Spleen (tissue), 7 donors: ENCODE measurements at regions not wholly inside any gene's neighbourhood (a gene's known extent, or its start where the extent isn't known, plus 50 kb on each side); places are given as distances from the start of the nearest gene placed in this dataset.

Experiments used
- POLR2A ChIP-seq, 3 donors: fragments of 450-650 bp; IDR thresholded peaks; one replicate each; pipeline ENCODE4 v1.5.1; 2017; ENCODE audit warnings: antibody characterized with exemption in 3 of 3, mild to moderate bottlenecking in 1 of 3
- TF ChIP-seq, protein P1 (sequence below), 11 experiments: fragments of 200-600 bp in 7 of 11; fragments of 450-650 bp in 4 of 11; sonication (generic) in 4 of 11; IDR thresholded peaks in 8 of 11; conservative IDR thresholded peaks in 3 of 11; 1 replicate in 7 of 11; 2 replicates in 4 of 11; pipeline versions ENCODE4 v1.4.0 to v1.8.0; 2016 to 2021; ENCODE audit warnings: antibody characterized with exemption in 11 of 11, inconsistent platforms in 4 of 11, mild to moderate bottlenecking in 1 of 11
- donor health status: DM: no; HTN: no; CAD: no; lungs with moderate emphysema.
- donor health status: DM: no; HTN: no; CAD: no.
- donor health status: DM: no; HTN: no; CAD: no.

DNA sequence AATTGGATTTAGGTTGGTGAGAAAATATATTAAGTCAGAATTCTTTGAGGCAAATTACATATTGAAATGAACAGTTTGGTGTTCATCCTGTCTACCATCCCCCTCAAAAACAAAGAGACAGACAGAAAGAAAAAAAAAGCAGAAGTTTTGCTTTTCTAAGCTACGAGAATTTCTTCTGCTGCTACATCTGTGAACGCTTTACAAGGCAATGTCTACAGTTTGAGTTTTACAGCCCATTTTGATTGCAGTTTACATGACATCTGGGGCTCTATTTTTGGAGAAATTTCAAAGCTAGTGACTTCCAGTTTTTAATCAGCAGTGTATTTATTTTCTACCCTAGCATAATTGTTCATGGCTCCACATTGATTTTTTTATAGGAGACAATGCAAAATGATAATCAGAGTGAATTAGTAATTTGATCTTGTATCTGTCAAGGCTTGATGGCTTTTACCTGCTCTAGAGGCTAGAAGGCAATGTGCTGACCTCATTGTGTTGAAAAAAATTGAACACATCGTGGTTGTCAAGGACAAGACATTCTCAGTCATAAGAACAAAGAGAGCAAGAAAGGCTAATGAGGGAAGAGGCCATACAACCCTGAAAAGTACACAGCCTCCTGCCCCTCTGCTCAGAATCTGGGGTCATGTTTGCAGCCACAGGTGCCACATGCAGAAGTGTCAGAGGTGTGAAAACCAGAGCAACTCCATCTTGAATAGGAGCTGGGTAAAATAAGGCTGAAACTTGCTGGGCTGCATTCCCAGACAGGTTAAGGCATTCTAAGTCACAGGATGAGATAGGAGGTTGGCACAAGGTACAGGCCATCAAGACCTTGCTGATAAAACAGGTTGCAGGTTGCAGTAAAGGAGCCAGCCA lies 201.0 kb upstream of the CAMK1G start:
- TF ChIP-seq, protein P1, sequence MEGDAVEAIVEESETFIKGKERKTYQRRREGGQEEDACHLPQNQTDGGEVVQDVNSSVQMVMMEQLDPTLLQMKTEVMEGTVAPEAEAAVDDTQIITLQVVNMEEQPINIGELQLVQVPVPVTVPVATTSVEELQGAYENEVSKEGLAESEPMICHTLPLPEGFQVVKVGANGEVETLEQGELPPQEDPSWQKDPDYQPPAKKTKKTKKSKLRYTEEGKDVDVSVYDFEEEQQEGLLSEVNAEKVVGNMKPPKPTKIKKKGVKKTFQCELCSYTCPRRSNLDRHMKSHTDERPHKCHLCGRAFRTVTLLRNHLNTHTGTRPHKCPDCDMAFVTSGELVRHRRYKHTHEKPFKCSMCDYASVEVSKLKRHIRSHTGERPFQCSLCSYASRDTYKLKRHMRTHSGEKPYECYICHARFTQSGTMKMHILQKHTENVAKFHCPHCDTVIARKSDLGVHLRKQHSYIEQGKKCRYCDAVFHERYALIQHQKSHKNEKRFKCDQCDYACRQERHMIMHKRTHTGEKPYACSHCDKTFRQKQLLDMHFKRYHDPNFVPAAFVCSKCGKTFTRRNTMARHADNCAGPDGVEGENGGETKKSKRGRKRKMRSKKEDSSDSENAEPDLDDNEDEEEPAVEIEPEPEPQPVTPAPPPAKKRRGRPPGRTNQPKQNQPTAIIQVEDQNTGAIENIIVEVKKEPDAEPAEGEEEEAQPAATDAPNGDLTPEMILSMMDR (IDR thresholded peaks at IDR 0.05 in 8 of 11, conservative IDR thresholded peaks at IDR 0.05 in 3 of 11), result no peak
- no peak for TF ChIP-seq POLR2A (IDR thresholded peaks at IDR 0.05)
